GM12892 (cell line): ENCODE measurements at regions not wholly inside any gene's neighbourhood (a gene's known extent, or its start where the extent isn't known, plus 50 kb on each side); places are given as distances from the start of the nearest gene placed in this dataset.

Experiments used
- DNase-seq: peaks from one replicate; pipeline ENCODE4 v3.0.0; 2011; ENCODE audit not compliant: insufficient read length
- FAIRE-seq: peaks from 2 replicates; lab custom pipeline; 2011; peaks lifted over from hg19 to GRCh38; lab: Jason Lieb, UNC
- POLR2A ChIP-seq: IDR thresholded peaks from 2 replicates; pipeline ENCODE4 v1.6.1; 2011; ENCODE audit warnings: low read depth, low read length, control low read depth
- POLR2AphosphoS5 ChIP-seq: IDR thresholded peaks from 2 replicates; pipeline ENCODE4 v1.6.1; 2011; ENCODE audit warnings: low read depth, low read length, control low read depth
- TAF1 ChIP-seq: IDR thresholded peaks from 2 replicates; pipeline ENCODE4 v1.6.1; 2011; ENCODE audit warnings: low read depth, mild to moderate bottlenecking, control low read depth, low read length, borderline replicate concordance

GRCh38 chr14:40581264-40581663 is 1025.4 kb upstream of the LRFN5 start:
- FAIRE-seq: no peak
- TF ChIP-seq POLR2AphosphoS5: no peak
- no peak for TF ChIP-seq POLR2A
- TF ChIP-seq TAF1: no peak
- no peak for DNase-seq

DNA sequence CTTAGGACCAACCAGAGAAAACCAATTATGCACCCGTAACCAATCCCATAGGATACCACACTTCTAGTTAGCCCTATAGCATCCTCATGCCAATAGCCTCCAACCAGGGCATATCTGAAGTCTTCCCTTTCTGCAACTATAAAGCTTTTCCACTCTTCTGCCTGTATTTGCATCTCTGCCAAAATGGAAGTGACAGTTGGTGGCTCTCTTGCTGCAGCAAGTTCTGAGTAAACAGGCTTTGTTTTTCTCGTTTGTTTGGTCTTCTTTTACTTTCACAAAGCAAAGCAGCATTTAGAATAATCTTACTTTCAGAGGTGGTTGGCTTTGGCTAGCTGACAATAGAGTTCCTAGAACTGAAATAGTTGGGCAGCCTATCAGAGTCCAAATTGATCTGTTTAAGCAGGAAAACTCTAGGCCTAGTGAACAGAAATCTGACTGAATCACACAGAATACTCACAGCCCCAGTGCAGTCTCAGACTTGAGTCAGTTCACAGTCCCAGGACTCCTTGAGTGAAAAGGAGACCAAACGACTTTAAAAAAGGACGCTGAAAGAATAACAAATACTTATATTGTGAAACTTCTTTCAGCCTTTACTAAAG is 1029.7 kb upstream of the LRFN5 start:
- no peak for TF ChIP-seq POLR2AphosphoS5
- TF ChIP-seq POLR2A: no peak
- no peak for TF ChIP-seq TAF1
- no peak for DNase-seq
- FAIRE-seq: no peak

- no peak for FAIRE-seq
- no peak for DNase-seq
- TF ChIP-seq TAF1: no peak
- TF ChIP-seq POLR2AphosphoS5: no peak
Measured at GRCh38 chr14:40574780-40575179, 1031.9 kb upstream of the LRFN5 start.

- no peak for DNase-seq
- no peak for FAIRE-seq
- TF ChIP-seq TAF1 (no peak), POLR2AphosphoS5 (no peak)
Measured at GRCh38 chr14:40525314-40525713, 1081.4 kb upstream of the LRFN5 start.

DNA sequence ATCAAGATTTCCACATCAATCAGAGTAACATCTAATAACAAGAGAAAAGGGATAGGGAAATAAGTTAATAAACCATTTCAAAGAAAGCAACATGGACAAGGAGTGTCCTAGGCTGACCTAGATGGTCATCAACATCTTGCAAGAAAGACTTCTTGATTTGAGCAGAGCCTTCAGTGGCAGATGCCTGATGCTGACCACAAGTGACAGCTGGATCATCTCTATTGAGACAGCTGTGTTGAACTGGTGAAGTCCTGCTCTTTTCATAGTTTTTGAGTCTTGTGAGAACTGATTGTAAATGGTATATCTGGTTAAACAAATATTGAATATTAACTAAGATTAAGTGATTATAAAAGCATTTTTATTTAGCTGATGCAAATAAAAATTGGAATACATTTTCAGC is 1083.6 kb upstream of the LRFN5 start:
- TF ChIP-seq POLR2AphosphoS5: no peak
- TF ChIP-seq TAF1: no peak
- no peak for TF ChIP-seq POLR2A
- DNase-seq (no peak), FAIRE-seq (no peak)

- TF ChIP-seq POLR2A (no peak), POLR2AphosphoS5 (no peak), TAF1 (no peak)
- FAIRE-seq (no peak), DNase-seq (no peak)
Measured at GRCh38 chr14:40494483-40494882, 1062.2 kb upstream of the FBXO33 start.

DNA sequence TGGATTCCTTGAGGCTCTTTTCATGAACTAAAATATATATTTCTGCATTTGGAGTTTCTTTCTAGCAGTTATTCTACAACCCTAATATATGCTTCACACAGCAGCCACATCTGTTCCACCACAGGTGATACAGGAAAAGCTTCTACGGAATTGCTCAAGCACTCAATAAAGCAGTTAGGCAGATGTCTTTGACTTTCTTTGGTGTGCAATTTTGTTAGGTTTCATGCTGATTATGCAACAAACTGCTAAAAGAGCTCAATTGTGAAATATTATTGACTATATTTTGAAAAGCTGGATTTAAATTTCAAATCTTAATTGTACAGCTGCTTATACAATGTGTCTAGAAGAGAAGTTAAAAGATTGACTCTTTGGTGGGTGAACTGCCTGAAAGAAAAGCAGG is 1055.6 kb upstream of the FBXO33 start:
- TF ChIP-seq TAF1: no peak
- TF ChIP-seq POLR2AphosphoS5: no peak
- no peak for TF ChIP-seq POLR2A
- FAIRE-seq (no peak), DNase-seq (no peak)

DNA sequence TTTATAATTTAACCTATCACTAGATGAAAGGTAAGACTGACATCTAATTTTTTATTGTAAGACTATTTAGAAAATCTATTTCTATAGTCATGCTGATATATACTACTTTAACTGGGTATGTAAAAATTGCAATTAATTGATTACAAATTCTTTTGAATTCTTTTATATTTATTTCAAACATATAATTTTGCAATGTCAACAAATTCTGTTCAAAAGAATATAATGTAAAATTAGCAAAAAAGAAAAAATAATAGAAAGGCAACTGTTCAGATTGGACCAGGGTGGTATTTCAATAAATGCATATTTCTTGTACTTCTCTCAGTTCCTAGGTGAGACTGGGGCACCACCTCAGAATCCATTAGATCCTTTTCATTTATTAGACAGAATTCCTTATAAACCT is 1053.5 kb upstream of the FBXO33 start:
- DNase-seq (no peak), FAIRE-seq (no peak)
- TF ChIP-seq TAF1 (no peak), POLR2A (no peak), POLR2AphosphoS5 (no peak)

DNA sequence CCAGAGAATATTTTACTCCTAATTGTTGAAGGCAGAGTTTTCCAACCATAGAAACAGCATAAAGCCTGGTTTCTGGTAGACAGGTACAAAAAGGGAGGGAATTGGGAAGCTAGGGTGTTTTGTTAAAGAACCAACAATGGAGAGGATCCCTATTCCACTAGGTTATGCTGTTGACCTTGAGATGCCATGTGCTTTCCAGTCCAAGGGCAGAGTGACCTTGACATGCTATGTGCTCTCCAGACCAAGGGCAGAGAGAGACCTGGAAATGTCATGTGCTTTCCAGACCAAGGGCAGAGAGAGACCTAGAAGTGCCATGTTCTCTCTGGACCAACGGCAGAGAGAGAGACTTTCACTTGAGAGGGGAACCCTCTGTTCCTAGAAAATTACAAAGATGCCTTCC is 1043.8 kb upstream of the FBXO33 start:
- FAIRE-seq: no peak
- no peak for TF ChIP-seq POLR2A
- TF ChIP-seq TAF1: no peak
- TF ChIP-seq POLR2AphosphoS5: no peak

GRCh38 chr14:40467969-40468368 is 1035.7 kb upstream of the FBXO33 start:
- FAIRE-seq: no peak
- TF ChIP-seq POLR2AphosphoS5: no peak
- TF ChIP-seq POLR2A: no peak
- no peak for TF ChIP-seq TAF1
- no peak for DNase-seq

More for the DNA sequence above, 1043.8 kb upstream of the FBXO33 start:
- DNase-seq: no peak

DNA sequence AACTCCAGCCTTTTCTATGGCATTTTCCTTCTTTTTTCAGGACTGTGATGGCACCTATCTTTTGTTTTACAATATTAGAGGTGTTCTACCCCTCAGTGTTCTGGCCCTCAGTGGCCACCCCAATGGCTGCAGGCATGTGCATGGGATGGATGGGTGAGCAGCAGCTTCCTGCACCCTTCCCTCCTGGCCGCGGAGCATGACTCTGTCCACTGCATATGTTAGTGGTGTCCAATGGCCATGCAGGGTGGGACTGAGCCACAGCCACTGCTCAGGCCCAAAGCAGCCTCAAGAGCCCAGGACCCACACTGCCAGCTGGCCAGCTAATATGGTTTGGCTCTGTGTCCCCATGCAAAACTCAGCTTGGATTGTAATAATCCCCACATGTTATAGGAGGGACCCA is 1032.3 kb upstream of the FBXO33 start:
- DNase-seq (no peak), FAIRE-seq (no peak)
- no peak for TF ChIP-seq TAF1
- no peak for TF ChIP-seq POLR2A

DNA sequence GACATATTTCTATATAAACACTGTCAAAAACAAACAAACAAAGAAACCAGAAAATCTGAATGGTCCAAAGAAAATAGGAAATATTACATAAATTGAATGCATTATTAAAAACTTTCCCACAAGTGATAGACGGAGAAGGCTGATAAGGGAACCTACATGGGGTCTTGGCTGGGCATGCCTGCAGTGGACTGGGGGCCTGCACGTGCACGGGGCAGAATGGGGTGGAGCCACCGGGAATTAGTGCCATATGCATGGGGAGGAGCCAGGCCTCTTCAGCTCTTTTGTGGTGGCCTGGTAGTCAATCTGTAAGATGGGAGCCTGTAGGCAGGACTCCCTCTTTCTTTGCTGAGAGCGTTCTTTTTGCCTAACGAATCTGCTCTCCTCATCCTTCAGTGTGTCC is 1031.7 kb upstream of the FBXO33 start:
- DNase-seq (no peak), FAIRE-seq (no peak)
- no peak for TF ChIP-seq TAF1

- DNase-seq: no peak
- TF ChIP-seq TAF1: no peak
- TF ChIP-seq POLR2A: no peak
- no peak for TF ChIP-seq POLR2AphosphoS5
- FAIRE-seq: no peak
Measured at GRCh38 chr14:40452674-40453073, 1020.4 kb upstream of the FBXO33 start.
